Activated naive CD4-positive, alpha-beta T cell treated with anti-CD3 and anti-CD28 coated beads, Interleukin-2, amount 50 U/mL, for 72 hours (primary cell): ENCODE measurements at regions not wholly inside any gene's neighbourhood (a gene's known extent, or its start where the extent isn't known, plus 50 kb on each side); places are given as distances from the start of the nearest gene placed in this dataset.
A peak's percentile ranks its signal among the peaks of the same experiment; 100 is the strongest.

Experiments
- ATAC-seq, 2 donors: fragments of 150-1000 bp; cut with Tn5 transposase; 2 replicates each; pipeline ENCODE4 v1.10.0; 2021; ENCODE audit warnings: mild to moderate bottlenecking in 2 of 2, moderate library complexity in 2 of 2
- DNase-seq, 2 donors: peaks; one replicate each; pipeline ENCODE4 v3.0.0; 2021 to 2022; ENCODE audit warnings: low spot score in 2 of 2
- H3K27ac Mint-ChIP-seq, 2 donors: one replicate each; pipeline ENCODE4 v1.8.0; 2022; ENCODE audit warnings: mild to moderate bottlenecking in 2 of 2, mixed read lengths in 2 of 2
- H3K36me3 Mint-ChIP-seq, 2 donors: one replicate each; pipeline ENCODE4 v1.8.0; 2022; ENCODE audit warnings: mixed read lengths in 2 of 2
- H3K9me3 Mint-ChIP-seq, 2 donors: one replicate each; pipeline ENCODE4 v1.8.0; 2022; ENCODE audit warnings: mixed read lengths in 2 of 2

- no peak for DNase-seq
- no peaks in the 10 kb centered on the region for H3K36me3 Mint-ChIP-seq
- H3K9me3 Mint-ChIP-seq: peaks cover 5 to 6% of the 10 kb centered on the region in 2 donors
- ATAC-seq: no peak
- no peak overlapping the region for H3K27ac Mint-ChIP-seq
Measured at GRCh38 chr11:37552284-37552683, 954.2 kb upstream of the RAG2 start.

- peaks cover 0 to 9% of the 10 kb centered on the region in 2 donors for H3K36me3 Mint-ChIP-seq
- no peak for DNase-seq
- ATAC-seq: no peak
- no peak overlapping the region for H3K27ac Mint-ChIP-seq
- peaks cover 16 to 20% of the 10 kb centered on the region in 2 donors for H3K9me3 Mint-ChIP-seq
Measured at GRCh38 chr11:37544491-37544890, 946.5 kb upstream of the RAG2 start.

GRCh38 chr11:37533830-37534229 is 935.8 kb upstream of the RAG2 start:
- Mint-ChIP-seq H3K36me3 (peaks cover 0 to 5% of the 10 kb centered on the region in 2 donors), H3K9me3 (peaks cover 16 to 26% of the 10 kb centered on the region in 2 donors), H3K27ac (no peak overlapping the region)
- ATAC-seq: no peak
- no peak for DNase-seq

GRCh38 chr11:37533087-37533486 is 935.1 kb upstream of the RAG2 start:
- no peak overlapping the region for H3K27ac Mint-ChIP-seq
- ATAC-seq (no peak), DNase-seq (no peak)
- H3K36me3 Mint-ChIP-seq: peaks cover 0 to 5% of the 10 kb centered on the region in 2 donors
- H3K9me3 Mint-ChIP-seq: peaks cover 16 to 33% of the 10 kb centered on the region in 2 donors

- Mint-ChIP-seq H3K36me3 (peaks cover 0 to 5% of the 10 kb centered on the region in 2 donors), H3K27ac (no peak overlapping the region), H3K9me3 (peaks cover 16 to 33% of the 10 kb centered on the region in 2 donors)
- no peak for ATAC-seq
- no peak for DNase-seq
Measured at GRCh38 chr11:37532271-37532670, 934.2 kb upstream of the RAG2 start.

DNA sequence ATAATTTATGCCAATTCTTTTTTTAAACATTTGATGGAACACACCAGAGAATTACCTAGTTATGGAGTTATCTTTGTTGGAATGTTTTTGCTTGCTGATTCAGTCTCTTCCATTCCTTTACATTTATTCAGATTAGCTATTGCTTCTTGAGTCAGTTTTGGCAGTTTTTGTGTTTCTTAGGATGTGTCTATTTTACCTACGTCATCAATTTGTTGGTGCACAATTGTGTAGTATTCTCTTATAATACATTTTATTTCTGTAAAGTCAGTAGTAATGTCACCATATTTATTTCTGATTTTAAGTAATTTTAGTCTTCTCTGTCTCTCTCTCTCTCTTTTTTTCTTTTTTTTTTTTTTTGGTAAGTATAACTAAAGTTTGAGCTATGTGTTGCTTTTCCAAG is 929.5 kb upstream of the RAG2 start:
- DNase-seq: no peak
- no peak overlapping the region for H3K27ac Mint-ChIP-seq
- peaks cover 0 to 2% of the 10 kb centered on the region in 2 donors for H3K36me3 Mint-ChIP-seq
- no peak for ATAC-seq
- H3K9me3 Mint-ChIP-seq: peaks cover 13 to 31% of the 10 kb centered on the region in 2 donors

DNA sequence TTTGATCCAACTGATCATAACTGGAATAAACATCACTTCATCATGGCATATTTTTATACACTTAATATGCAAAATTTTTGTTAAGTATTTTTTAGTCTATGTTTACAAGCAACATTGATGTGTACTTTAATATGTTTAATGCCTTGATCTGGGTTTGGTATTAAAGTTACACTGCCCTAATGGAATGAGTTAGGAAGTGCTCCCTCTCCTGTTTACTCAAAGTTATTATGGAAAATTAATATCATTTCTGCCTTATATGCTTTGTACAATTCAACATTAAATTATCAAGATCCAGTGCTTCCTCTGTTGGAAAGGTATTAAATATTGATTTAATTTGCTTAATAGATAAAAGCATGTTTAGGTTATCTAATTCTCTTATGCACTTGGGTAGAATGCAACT is 927.3 kb upstream of the RAG2 start:
- H3K9me3 Mint-ChIP-seq: peaks cover 8 to 31% of the 10 kb centered on the region in 2 donors
- no peak for DNase-seq
- no peaks in the 10 kb centered on the region for H3K36me3 Mint-ChIP-seq
- ATAC-seq: no peak
- H3K27ac Mint-ChIP-seq: no peak overlapping the region

DNA sequence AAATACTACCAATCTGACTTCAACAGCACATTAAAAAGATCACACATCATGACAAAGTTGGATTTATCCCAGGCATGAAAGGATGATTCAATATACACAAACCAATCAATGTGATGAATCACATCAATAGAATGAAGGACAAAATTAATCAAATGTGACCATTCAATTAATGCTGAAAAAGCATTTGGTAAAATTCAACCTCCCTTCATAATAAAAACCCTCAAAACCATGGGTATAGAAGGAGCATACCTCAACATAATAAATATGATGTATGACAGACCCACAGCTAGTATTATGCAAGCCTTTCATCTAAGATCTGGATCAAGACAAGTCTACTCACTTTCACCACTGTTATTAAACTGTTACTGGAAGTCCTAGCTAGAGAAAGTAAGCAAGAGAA is 921.7 kb upstream of the RAG2 start:
- no peak for ATAC-seq
- Mint-ChIP-seq H3K9me3 (peaks cover 14 to 17% of the 10 kb centered on the region in 2 donors), H3K27ac (no peak overlapping the region), H3K36me3 (no peaks in the 10 kb centered on the region)
- no peak for DNase-seq

GRCh38 chr11:37512156-37512780 is 914.2 kb upstream of the RAG2 start:
- H3K36me3 Mint-ChIP-seq: no peaks in the 10 kb centered on the region
- DNase-seq (no peak), ATAC-seq (no peak)
- peaks cover 13 to 23% of the 10 kb centered on the region in 2 donors for H3K9me3 Mint-ChIP-seq
- H3K27ac Mint-ChIP-seq: no peak overlapping the region

DNA sequence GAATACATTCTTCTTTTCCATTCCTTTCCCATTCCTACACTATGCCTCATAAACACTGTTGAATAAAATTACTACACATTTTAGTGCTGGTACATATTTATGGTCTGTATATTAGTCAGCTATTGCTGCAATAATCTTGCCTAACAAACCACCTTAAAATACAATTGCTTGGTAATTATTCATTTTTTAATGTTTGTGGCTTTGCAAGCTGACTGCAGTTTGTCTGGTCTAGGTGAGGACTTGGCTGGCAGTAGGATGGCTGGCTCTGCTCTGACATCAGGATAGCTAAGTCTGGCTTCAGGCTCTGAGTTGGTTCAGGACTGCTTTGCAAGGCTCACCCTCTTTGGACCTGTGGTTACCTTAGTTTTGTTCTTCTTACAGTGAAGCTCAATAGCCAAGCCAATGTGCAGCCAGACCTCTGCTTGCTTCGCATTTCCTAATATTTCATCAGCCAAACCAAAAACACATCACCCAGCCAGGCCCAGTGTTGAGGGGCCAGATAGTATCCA is 913.4 kb upstream of the RAG2 start:
- H3K27ac Mint-ChIP-seq: no peak overlapping the region
- no peak for ATAC-seq

GRCh38 chr11:37509506-37509905 is 911.5 kb upstream of the RAG2 start:
- DNase-seq (no peak), ATAC-seq (no peak)
- Mint-ChIP-seq H3K27ac (no peak overlapping the region), H3K36me3 (no peaks in the 10 kb centered on the region), H3K9me3 (peaks cover 11 to 14% of the 10 kb centered on the region in 2 donors)

More for the DNA sequence above, 913.4 kb upstream of the RAG2 start:
- Mint-ChIP-seq H3K9me3 (peaks cover 14 to 23% of the 10 kb centered on the region in 2 donors), H3K36me3 (no peaks in the 10 kb centered on the region)
- DNase-seq: no peak

- no peaks in the 10 kb centered on the region for H3K36me3 Mint-ChIP-seq
- ATAC-seq (no peak), DNase-seq (no peak)
- no peak overlapping the region for H3K27ac Mint-ChIP-seq
- H3K9me3 Mint-ChIP-seq: peaks cover 13% of the 10 kb centered on the region in 2 donors
Measured at GRCh38 chr11:37506531-37506930, 908.5 kb upstream of the RAG2 start.

GRCh38 chr11:37505406-37505805 is 907.4 kb upstream of the RAG2 start:
- H3K27ac Mint-ChIP-seq: no peak overlapping the region
- no peaks in the 10 kb centered on the region for H3K36me3 Mint-ChIP-seq
- ATAC-seq: no peak
- no peak for DNase-seq
- peaks cover 11 to 13% of the 10 kb centered on the region in 2 donors for H3K9me3 Mint-ChIP-seq

GRCh38 chr11:37504921-37505320 is 906.9 kb upstream of the RAG2 start:
- H3K27ac Mint-ChIP-seq: no peak overlapping the region
- H3K36me3 Mint-ChIP-seq: no peaks in the 10 kb centered on the region
- no peak for DNase-seq
- peaks cover 12 to 13% of the 10 kb centered on the region in 2 donors for H3K9me3 Mint-ChIP-seq
- ATAC-seq: no peak

GRCh38 chr11:37504060-37504611 is 906.1 kb upstream of the RAG2 start:
- Mint-ChIP-seq H3K27ac (no peak overlapping the region), H3K36me3 (no peaks in the 10 kb centered on the region), H3K9me3 (peaks cover 12 to 13% of the 10 kb centered on the region in 2 donors)
- no peak for DNase-seq
- ATAC-seq: peak; percentile 49 to 79

- H3K9me3 Mint-ChIP-seq: peaks cover 12 to 13% of the 10 kb centered on the region in 2 donors
- H3K27ac Mint-ChIP-seq: no peak overlapping the region
- ATAC-seq (no peak), DNase-seq (no peak)
- no peaks in the 10 kb centered on the region for H3K36me3 Mint-ChIP-seq
Measured at GRCh38 chr11:37503411-37504059, 905.5 kb upstream of the RAG2 start.

DNA sequence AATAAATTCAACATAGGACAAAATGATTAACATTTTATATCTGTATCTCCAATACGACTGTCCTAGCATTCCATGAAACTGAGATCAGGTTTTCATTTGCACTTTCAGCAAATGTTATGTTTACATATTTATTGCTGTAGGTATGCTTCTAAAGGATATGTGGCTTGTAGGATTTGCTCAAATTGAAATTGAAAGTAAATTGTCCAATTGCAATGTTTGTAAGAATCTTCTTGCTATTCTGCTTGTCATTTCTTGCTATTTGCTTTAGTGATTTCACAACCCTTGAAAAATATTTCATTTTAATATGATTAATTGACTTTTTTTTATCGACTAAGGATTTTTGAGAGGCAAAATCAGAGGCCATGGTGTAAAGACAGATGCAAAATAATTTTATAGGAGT is 904.2 kb upstream of the RAG2 start:
- ATAC-seq: no peak
- H3K9me3 Mint-ChIP-seq: peaks cover 12 to 14% of the 10 kb centered on the region in 2 donors

More for the DNA sequence above, 904.2 kb upstream of the RAG2 start:
- DNase-seq: no peak
- Mint-ChIP-seq H3K27ac (no peak overlapping the region), H3K36me3 (no peaks in the 10 kb centered on the region)
